ENCODE measurements at regions not wholly inside any gene's neighbourhood (a gene's known extent, or its start where the extent isn't known, plus 50 kb on each side); places are given as distances from the start of the nearest gene placed in this dataset.

GRCh38 chr6:25147223-25147622, 132.0 kb upstream of the CARMIL1 start:
- H4K20me1 ChIP-seq (ENCODE audit: control insufficient read depth, insufficient read depth, low read depth, low read length), result no peaks in the 10 kb centered on the region
- peak overlapping the region; percentile 39 for H3K4me3 ChIP-seq (ENCODE audit: low read length)
- peak overlapping the region; percentile 69 for H3K27ac ChIP-seq (ENCODE audit: low read depth, low read length)
- H3K79me2 ChIP-seq (ENCODE audit: control insufficient read depth, low read length), result no peaks in the 10 kb centered on the region
- no peaks in the 10 kb centered on the region for H3K9me2 ChIP-seq (replicated peaks; ENCODE audit: control insufficient read depth, low read length)
- peaks cover 9% of the 10 kb centered on the region; the same call in 1 of the 2 replicates for H3K9me3 ChIP-seq (ENCODE audit: control insufficient read depth, insufficient read depth, low read length)
- H3K4me2 ChIP-seq (ENCODE audit: low read length), result peak overlapping the region; percentile 73
- H3K36me3 ChIP-seq (ENCODE audit: control insufficient read depth, low read length), result no peaks in the 10 kb centered on the region
- TF ChIP-seq EZH2phosphoT487 (IDR thresholded peaks at IDR 0.05; ENCODE audit: borderline replicate concordance, low read length), result no peak
- no peak for TF ChIP-seq CTCF (IDR thresholded peaks at IDR 0.05; ENCODE audit: low read depth, low read length, poor library complexity, severe bottlenecking)
- H3K4me1 ChIP-seq (ENCODE audit: control insufficient read depth, low read length), result peaks cover 37% of the 10 kb centered on the region
- H3K27me3 ChIP-seq (ENCODE audit: control insufficient read depth, low read length), result no peaks in the 10 kb centered on the region
- H3F3A ChIP-seq (ENCODE audit: control insufficient read depth, insufficient read depth), result peaks cover 2% of the 10 kb centered on the region

DNA sequence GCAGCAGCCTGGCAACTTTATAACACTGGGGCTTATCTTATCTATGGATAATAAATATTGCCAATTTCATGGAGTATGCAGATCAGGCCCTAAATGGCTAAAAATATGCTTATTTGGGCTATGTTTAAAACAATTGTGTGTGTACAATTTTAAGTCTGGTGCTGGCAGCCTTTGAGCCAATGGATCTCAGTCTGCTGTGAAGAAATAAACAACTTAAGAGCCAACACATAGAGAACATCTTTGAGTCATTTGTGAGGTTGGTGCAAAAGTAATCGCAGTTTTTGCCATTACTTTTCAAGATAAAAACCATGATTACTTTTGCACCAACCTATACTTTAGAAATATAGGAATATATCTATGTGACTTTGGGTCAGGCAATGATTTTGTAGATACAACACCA, 129.1 kb upstream of the CARMIL1 start:
- H3K4me3 ChIP-seq (ENCODE audit: low read length), result no peak overlapping the region
- H3K4me1 ChIP-seq (ENCODE audit: control insufficient read depth, low read length), result peaks cover 38% of the 10 kb centered on the region

GRCh38 chr6:25150863-25151262, 128.3 kb upstream of the CARMIL1 start:
- TF ChIP-seq CTCF (IDR thresholded peaks at IDR 0.05; ENCODE audit: low read depth, low read length, poor library complexity, severe bottlenecking), result no peak
- no peak for TF ChIP-seq EZH2phosphoT487 (IDR thresholded peaks at IDR 0.05; ENCODE audit: borderline replicate concordance, low read length)
- H3K36me3 ChIP-seq (ENCODE audit: control insufficient read depth, low read length), result no peaks in the 10 kb centered on the region
- no peak overlapping the region for H3K4me3 ChIP-seq (ENCODE audit: low read length)
- H3K9me3 ChIP-seq (ENCODE audit: control insufficient read depth, insufficient read depth, low read length), result peaks cover 9% of the 10 kb centered on the region; the same call in 1 of the 2 replicates
- H3K79me2 ChIP-seq (ENCODE audit: control insufficient read depth, low read length), result no peaks in the 10 kb centered on the region
- no peaks in the 10 kb centered on the region for H3K9me2 ChIP-seq (replicated peaks; ENCODE audit: control insufficient read depth, low read length)
- peaks cover 40% of the 10 kb centered on the region for H3K4me1 ChIP-seq (ENCODE audit: control insufficient read depth, low read length)
- no peak overlapping the region for H3K4me2 ChIP-seq (ENCODE audit: low read length)
- H4K20me1 ChIP-seq (ENCODE audit: control insufficient read depth, insufficient read depth, low read depth, low read length), result no peaks in the 10 kb centered on the region
- H3K27ac ChIP-seq (ENCODE audit: low read depth, low read length), result no peak overlapping the region
- no peaks in the 10 kb centered on the region; the same call in 1 of the 2 replicates for H3F3A ChIP-seq (ENCODE audit: control insufficient read depth, insufficient read depth)
- no peaks in the 10 kb centered on the region for H3K27me3 ChIP-seq (ENCODE audit: control insufficient read depth, low read length)

More for the DNA sequence above, 129.1 kb upstream of the CARMIL1 start:
- Histone ChIP-seq H3K36me3 (ENCODE audit: control insufficient read depth, low read length) (no peaks in the 10 kb centered on the region), H3F3A (ENCODE audit: control insufficient read depth, insufficient read depth) (no peaks in the 10 kb centered on the region; the same call in 1 of the 2 replicates), H3K27ac (ENCODE audit: low read depth, low read length) (no peak overlapping the region), H3K4me2 (ENCODE audit: low read length) (no peak overlapping the region), H3K27me3 (ENCODE audit: control insufficient read depth, low read length) (no peaks in the 10 kb centered on the region), H3K79me2 (ENCODE audit: control insufficient read depth, low read length) (no peaks in the 10 kb centered on the region), H3K9me3 (ENCODE audit: control insufficient read depth, insufficient read depth, low read length) (peaks cover 9% of the 10 kb centered on the region; the same call in 1 of the 2 replicates), H3K9me2 (replicated peaks; ENCODE audit: control insufficient read depth, low read length) (no peaks in the 10 kb centered on the region), H4K20me1 (ENCODE audit: control insufficient read depth, insufficient read depth, low read depth, low read length) (no peaks in the 10 kb centered on the region)
- TF ChIP-seq EZH2phosphoT487 (IDR thresholded peaks at IDR 0.05; ENCODE audit: borderline replicate concordance, low read length) (no peak), CTCF (IDR thresholded peaks at IDR 0.05; ENCODE audit: low read depth, low read length, poor library complexity, severe bottlenecking) (no peak)

Measured in DOHH2 (cell line).